HCT116 (cell line): ENCODE measurements at regions not wholly inside any gene's neighbourhood (a gene's known extent, or its start where the extent isn't known, plus 50 kb on each side); places are given as distances from the start of the nearest gene placed in this dataset.

Experiments used
- ATAC-seq: fragments of 200-7000 bp; cut with Tn5 transposase; 2 replicates; pipeline ENCODE4 v1.9.1; 2020; ENCODE audit warnings: mild to moderate bottlenecking, moderate library complexity
- BruUV-seq: library from RNA; stranded (reverse); fragments of 400-500 nt; replicated peaks from 2 replicates; lab custom pipeline; 2021; lab: Mats Ljungman, UMichigan
- CTCF ChIA-PET: fragments of 300-600 bp; sonication (Branson Sonifier 250); formaldehyde crosslinking; loops from one replicate; lab custom pipeline; 2021; ENCODE audit warnings: antibody characterized with exemption; lab: Charles Lee
- POLR2A ChIA-PET: fragments of 300-600, 350-600 bp; sonication (Branson Sonifier 250); formaldehyde crosslinking; loops from one replicate; lab custom pipeline; 2021; ENCODE audit warnings: antibody characterized with exemption; lab: Charles Lee
- RAD21 ChIA-PET, 2 experiments: fragments of 300-600 bp; sonication (Branson Sonifier 250); formaldehyde crosslinking; loops; one replicate each; lab custom pipeline; 2023; ENCODE audit warnings: low total read pairs in 2 of 2; ENCODE audit not compliant: uncharacterized antibody in 2 of 2, unreplicated experiment in 2 of 2, low non-redundant PET in 1 of 2; lab: Charles Lee
- DNase-seq: peaks from one replicate; pipeline ENCODE4 v3.0.0-alpha.2; 2010; ENCODE audit warnings: low read depth, low spot score
- H2AFZ ChIP-seq: fragments of 200-600 bp; shearing (Covaris generic), sonication (generic); 2 replicates; pipeline ENCODE4 v1.6.1; 2017; ENCODE audit warnings: low read depth, mixed run types, mixed read lengths, antibody characterized with exemption, low read length; ENCODE audit not compliant: poor library complexity, severe bottlenecking
- H3K27ac ChIP-seq: 2 replicates; pipeline ENCODE4 v1.5.1; 2012; ENCODE audit warnings: low read depth, low read length
- H3K27me3 ChIP-seq: fragments of 200-600 bp; sonication (generic); 2 replicates; pipeline ENCODE4 v1.6.1; 2016; ENCODE audit warnings: mixed run types, low read length, mixed read lengths; ENCODE audit not compliant: insufficient read depth
- H3K36me3 ChIP-seq, 2 experiments: fragments of 200-500 bp in 1 of 2; fragments of 200-600 bp in 1 of 2; sonication (Bioruptor generic) in 1 of 2; sonication (generic) in 1 of 2; 2 replicates each; pipeline versions ENCODE4 v1.5.1 to v1.6.1; 2014 to 2016; ENCODE audit warnings: low read length in 2 of 2, inconsistent platforms in 1 of 2, mixed read lengths in 1 of 2, mixed run types in 1 of 2; ENCODE audit not compliant: insufficient read depth in 2 of 2, control insufficient read depth in 1 of 2
- H3K4me1 ChIP-seq, 2 experiments: fragments of 200-600 bp in 1 of 2; sonication (generic) in 1 of 2; 2 replicates each; pipeline versions ENCODE4 v1.5.1 to v1.6.1; 2012 to 2017; ENCODE audit warnings: low read length in 2 of 2, inconsistent platforms in 1 of 2, mild to moderate bottlenecking in 1 of 2, mixed read lengths in 1 of 2, mixed run types in 1 of 2, moderate library complexity in 1 of 2; ENCODE audit not compliant: insufficient read depth in 2 of 2, control insufficient read depth in 1 of 2
- H3K4me2 ChIP-seq: fragments of 200-600 bp; sonication (generic); 2 replicates; pipeline ENCODE4 v1.6.1; 2017; ENCODE audit warnings: mixed run types, low read length, mixed read lengths
- H3K4me3 ChIP-seq, 2 experiments: fragments of 200-600 bp in 1 of 2; sonication (generic) in 1 of 2; replicated peaks in 1 of 2; 2 replicates each; pipeline ENCODE4 v1.5.1; 2011 to 2016; ENCODE audit warnings: low read length in 2 of 2, control low read depth in 1 of 2, low read depth in 1 of 2, mild to moderate bottlenecking in 1 of 2, mixed read lengths in 1 of 2, mixed run types in 1 of 2
- H3K79me2 ChIP-seq: fragments of 200-600 bp; sonication (generic); 2 replicates; pipeline ENCODE4 v1.6.1; 2017; ENCODE audit warnings: mild to moderate bottlenecking, mixed run types, low read length, moderate library complexity, mixed read lengths; ENCODE audit not compliant: insufficient read depth
- H3K9ac ChIP-seq: fragments of 200-600 bp; sonication (generic); 2 replicates; pipeline ENCODE4 v1.6.1; 2016; ENCODE audit warnings: low read length, mixed read lengths
- H3K9me2 ChIP-seq: fragments of 200-600 bp; sonication (generic), shearing (Covaris generic); 2 replicates; pipeline ENCODE4 v1.6.1; 2017; ENCODE audit warnings: mixed run types, mild to moderate bottlenecking, moderate library complexity; ENCODE audit not compliant: insufficient read depth
- H3K9me3 ChIP-seq, 2 experiments: fragments of 200-500 bp in 1 of 2; fragments of 200-600 bp in 1 of 2; sonication (Bioruptor generic) in 1 of 2; sonication (generic) in 1 of 2; 2 replicates each; pipeline ENCODE4 v1.6.1; 2014 to 2017; ENCODE audit warnings: low read length in 2 of 2, mixed read lengths in 2 of 2, inconsistent platforms in 1 of 2, low read depth in 1 of 2, mild to moderate bottlenecking in 1 of 2, mixed run types in 1 of 2, moderate library complexity in 1 of 2; ENCODE audit not compliant: control insufficient read depth in 1 of 2, insufficient read depth in 1 of 2
- H4K20me1 ChIP-seq: fragments of 200-600 bp; sonication (generic), shearing (Covaris generic); 2 replicates; pipeline ENCODE4 v1.6.1; 2017; ENCODE audit warnings: mixed run types, mild to moderate bottlenecking, moderate library complexity; ENCODE audit not compliant: insufficient read depth
- CBX3 ChIP-seq: IDR thresholded peaks from 2 replicates; pipeline ENCODE4 v1.6.1; 2012; ENCODE audit warnings: low read depth
- EGR1 ChIP-seq: IDR thresholded peaks from 2 replicates; pipeline ENCODE4 v1.6.1; 2012; ENCODE audit warnings: low read depth
- EZH2 ChIP-seq: fragments of 200-600 bp; sonication (generic); IDR thresholded peaks from 2 replicates; pipeline ENCODE4 v1.6.1; 2017; ENCODE audit warnings: antibody characterized with exemption, mixed run types
- EZH2phosphoT487 ChIP-seq: fragments of 200-600 bp; IDR thresholded peaks from 2 replicates; pipeline ENCODE4 v1.6.1; 2018; ENCODE audit warnings: antibody characterized with exemption, borderline replicate concordance
- JUND ChIP-seq: IDR thresholded peaks from 2 replicates; pipeline ENCODE4 v1.6.1; 2012
- POLR2A ChIP-seq: IDR thresholded peaks from 2 replicates; pipeline ENCODE4 v1.7.0; 2011; ENCODE audit warnings: borderline replicate concordance; ENCODE audit not compliant: insufficient read depth, insufficient read length; ENCODE audit errors: extremely low read depth
- SP1 ChIP-seq: IDR thresholded peaks from 2 replicates; pipeline ENCODE4 v1.6.1; 2012; ENCODE audit warnings: low read depth
- SRF ChIP-seq: IDR thresholded peaks from 2 replicates; pipeline ENCODE4 v1.6.1; 2012; ENCODE audit warnings: low read depth
- ZFX ChIP-seq: fragments of 450-650 bp; IDR thresholded peaks from 2 replicates; pipeline ENCODE4 v1.6.1; 2017
- intact Hi-C: fragments of 100-400 bp; cut with micrococcal nuclease; formaldehyde crosslinking; loops from 2 replicates; pipeline ENCODE4 v1.10.0; 2022
- TF ChIP-seq, protein P1 (sequence below): IDR thresholded peaks from 2 replicates; pipeline ENCODE4 v1.6.1; 2012
- TF ChIP-seq, protein P2 (sequence below): IDR thresholded peaks from 2 replicates; pipeline ENCODE4 v1.6.1; 2012
- TF ChIP-seq, protein P3 (sequence below): IDR thresholded peaks from 2 replicates; pipeline ENCODE4 v1.6.1; 2012; ENCODE audit warnings: low read depth

DNA sequence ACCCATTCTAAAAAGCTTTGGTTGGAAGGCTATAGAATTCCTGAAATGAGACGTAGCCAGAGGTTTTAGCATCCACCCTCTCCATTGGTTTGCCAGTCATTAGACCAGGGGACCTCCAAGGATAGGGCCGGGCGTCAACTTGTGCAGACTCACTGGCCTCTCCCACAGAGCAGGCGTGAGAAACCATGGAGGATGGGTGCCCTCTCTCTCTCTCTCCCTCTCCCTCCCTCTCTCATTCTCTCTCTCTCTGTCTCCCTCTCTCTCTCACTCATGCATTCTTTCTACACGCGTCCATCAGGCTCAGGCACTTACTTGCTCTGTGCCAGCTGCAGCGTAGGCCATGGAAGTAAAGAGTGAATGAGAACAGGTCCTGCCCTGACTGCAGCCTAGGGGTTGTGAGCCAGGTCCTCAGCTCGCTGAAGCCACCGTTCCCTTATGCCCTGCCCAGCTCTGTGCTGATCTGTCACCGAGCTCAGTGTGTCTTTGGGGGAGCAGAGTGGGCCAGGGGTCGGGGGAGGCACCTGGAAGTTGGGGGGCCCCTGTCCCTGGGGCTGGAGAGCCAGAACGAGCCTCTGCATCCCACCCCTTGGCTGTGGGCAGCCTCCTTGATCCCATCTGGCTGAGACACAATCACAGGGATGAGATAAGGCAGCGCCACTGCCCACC is 304.4 kb upstream of the HS6ST1 start:
- DNase-seq (no peak), ATAC-seq (no peak)
- Histone ChIP-seq H3K4me1 (no peaks in the 10 kb centered on the region), H3K4me3 (no peak overlapping the region), H3K27me3 (peaks cover 4% of the 10 kb centered on the region; the same call in 1 of the 2 replicates), H3K9me3 (no peaks in the 10 kb centered on the region), H3K4me2 (no peak overlapping the region), H3K27ac (no peak overlapping the region), H3K36me3 (no peaks in the 10 kb centered on the region), H2AFZ (no peak overlapping the region), H3K79me2 (no peaks in the 10 kb centered on the region), H4K20me1 (no peaks in the 10 kb centered on the region), H3K9ac (no peak overlapping the region), H3K9me2 (no peaks in the 10 kb centered on the region)
- intact Hi-C loops = no loop called here
- ChIA-PET POLR2A (no interaction called here), RAD21 (no interaction called here), CTCF (no interaction called here)
- BruUV-seq = no TSS peak
- TF ChIP-seq, protein P1, sequence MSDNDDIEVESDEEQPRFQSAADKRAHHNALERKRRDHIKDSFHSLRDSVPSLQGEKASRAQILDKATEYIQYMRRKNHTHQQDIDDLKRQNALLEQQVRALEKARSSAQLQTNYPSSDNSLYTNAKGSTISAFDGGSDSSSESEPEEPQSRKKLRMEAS = no peak
- TF ChIP-seq EZH2phosphoT487 (no peak), SRF (no peak), JUND (no peak), EGR1 (no peak), ZFX (no peak), SP1 (no peak), POLR2A (no peak), CBX3 (no peak)
- TF ChIP-seq, protein P2, sequence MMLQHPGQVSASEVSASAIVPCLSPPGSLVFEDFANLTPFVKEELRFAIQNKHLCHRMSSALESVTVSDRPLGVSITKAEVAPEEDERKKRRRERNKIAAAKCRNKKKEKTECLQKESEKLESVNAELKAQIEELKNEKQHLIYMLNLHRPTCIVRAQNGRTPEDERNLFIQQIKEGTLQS = no peak

DNA sequence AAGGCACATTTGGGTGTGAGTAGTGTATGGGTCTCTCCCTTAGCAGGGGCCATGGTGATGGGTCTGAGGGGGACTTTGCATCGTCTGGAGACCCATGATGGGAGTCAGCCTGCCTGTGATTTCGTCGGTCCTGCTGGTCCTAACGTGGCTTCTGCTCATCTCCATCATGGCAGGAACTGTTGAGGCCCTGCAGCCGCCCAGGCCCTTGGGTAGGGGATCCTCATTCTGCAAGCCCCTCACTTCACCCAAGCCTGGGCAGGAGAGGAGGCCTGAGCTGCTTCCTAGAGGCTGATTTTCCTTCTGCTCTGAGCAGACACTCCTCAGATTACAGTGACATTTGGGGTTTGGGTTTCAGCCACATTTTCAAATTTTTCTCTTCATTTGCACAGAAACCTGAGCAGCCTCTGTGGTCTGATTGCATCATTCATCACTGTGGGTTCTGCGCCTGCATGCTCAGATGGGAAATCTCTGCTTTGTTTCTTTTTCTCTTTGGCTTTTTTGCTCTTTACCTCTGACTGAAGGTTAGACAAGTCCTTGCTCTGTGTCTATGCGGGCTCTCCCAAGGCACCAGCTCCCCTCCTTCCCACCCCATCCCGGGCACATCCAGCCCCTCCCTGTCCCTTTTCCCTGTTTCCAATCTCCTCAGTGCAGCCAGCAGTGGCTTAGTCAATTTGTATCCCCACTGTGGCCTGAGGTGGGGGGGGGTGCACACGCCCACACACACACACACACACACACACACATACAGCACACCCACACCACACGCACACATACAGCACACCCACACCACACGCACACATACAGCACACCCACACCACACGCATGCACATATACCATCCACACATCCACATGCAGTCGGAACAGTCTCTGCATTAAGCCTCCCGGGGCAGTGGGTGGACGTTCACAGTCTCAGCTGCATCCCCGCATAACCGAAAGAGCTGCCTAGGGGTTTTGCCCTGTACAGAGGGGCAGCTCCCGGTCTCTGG is 305.4 kb upstream of the HS6ST1 start:
- Histone ChIP-seq H3K27me3 (peaks cover 4% of the 10 kb centered on the region; the same call in 1 of the 2 replicates), H3K4me1 (no peaks in the 10 kb centered on the region), H3K9me3 (no peaks in the 10 kb centered on the region), H4K20me1 (no peaks in the 10 kb centered on the region), H2AFZ (no peak overlapping the region), H3K4me2 (no peak overlapping the region), H3K36me3 (no peaks in the 10 kb centered on the region), H3K79me2 (no peaks in the 10 kb centered on the region), H3K9me2 (no peaks in the 10 kb centered on the region), H3K9ac (no peak overlapping the region), H3K4me3 (no peak overlapping the region), H3K27ac (no peak overlapping the region)
- no peak for DNase-seq
- no TSS peak for BruUV-seq
- ChIA-PET CTCF (no interaction called here), POLR2A (no interaction called here), RAD21 (no interaction called here)
- no peak for ATAC-seq
- intact Hi-C loops = no loop called here
- TF ChIP-seq EZH2 (no peak), POLR2A (no peak), SP1 (no peak), EZH2phosphoT487 (no peak)
- TF ChIP-seq, protein P2 = no peak
- TF ChIP-seq, protein P3, sequence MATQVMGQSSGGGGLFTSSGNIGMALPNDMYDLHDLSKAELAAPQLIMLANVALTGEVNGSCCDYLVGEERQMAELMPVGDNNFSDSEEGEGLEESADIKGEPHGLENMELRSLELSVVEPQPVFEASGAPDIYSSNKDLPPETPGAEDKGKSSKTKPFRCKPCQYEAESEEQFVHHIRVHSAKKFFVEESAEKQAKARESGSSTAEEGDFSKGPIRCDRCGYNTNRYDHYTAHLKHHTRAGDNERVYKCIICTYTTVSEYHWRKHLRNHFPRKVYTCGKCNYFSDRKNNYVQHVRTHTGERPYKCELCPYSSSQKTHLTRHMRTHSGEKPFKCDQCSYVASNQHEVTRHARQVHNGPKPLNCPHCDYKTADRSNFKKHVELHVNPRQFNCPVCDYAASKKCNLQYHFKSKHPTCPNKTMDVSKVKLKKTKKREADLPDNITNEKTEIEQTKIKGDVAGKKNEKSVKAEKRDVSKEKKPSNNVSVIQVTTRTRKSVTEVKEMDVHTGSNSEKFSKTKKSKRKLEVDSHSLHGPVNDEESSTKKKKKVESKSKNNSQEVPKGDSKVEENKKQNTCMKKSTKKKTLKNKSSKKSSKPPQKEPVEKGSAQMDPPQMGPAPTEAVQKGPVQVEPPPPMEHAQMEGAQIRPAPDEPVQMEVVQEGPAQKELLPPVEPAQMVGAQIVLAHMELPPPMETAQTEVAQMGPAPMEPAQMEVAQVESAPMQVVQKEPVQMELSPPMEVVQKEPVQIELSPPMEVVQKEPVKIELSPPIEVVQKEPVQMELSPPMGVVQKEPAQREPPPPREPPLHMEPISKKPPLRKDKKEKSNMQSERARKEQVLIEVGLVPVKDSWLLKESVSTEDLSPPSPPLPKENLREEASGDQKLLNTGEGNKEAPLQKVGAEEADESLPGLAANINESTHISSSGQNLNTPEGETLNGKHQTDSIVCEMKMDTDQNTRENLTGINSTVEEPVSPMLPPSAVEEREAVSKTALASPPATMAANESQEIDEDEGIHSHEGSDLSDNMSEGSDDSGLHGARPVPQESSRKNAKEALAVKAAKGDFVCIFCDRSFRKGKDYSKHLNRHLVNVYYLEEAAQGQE = no peak
- TF ChIP-seq, protein P1 = no peak
